ENCODE measurements at regions not wholly inside any gene's neighbourhood (a gene's known extent, or its start where the extent isn't known, plus 50 kb on each side); places are given as distances from the start of the nearest gene placed in this dataset.

DNA sequence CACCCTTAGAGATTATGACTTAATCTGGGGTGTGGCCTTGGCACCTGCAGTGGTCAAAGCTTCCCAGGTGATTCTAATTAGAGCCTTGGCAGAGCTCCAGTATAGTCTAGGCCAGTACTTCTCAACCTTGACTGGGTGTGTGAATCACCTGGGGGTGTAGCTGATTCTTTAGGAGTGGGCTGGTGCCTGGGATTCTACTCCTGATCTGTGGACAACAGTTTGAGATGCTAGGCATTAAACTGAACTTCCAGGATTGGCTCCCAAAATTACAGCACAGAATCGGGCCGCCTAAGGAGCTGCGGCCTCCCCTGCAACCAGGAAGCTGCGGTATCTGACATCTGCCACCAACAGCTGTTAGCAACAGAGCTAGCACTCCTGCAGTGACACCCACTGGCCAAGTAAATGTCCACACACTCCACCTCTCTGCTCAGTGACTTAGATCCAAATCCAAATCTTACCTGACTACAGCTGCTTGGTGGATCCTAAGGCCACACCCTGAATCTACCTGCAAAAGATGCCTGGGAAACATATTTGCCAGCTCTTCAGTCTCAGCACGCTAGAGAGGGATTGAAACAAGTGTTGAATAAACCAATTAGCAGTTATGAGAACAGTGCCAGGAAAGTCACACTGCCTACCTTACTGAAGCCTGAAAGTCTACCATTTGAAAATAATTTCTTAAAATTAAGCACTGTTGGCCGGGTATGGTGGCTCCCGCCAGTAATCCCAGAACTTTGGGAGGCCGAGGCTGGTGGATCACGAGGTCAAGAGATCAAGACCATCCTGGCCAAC is 126.7 kb downstream of the UNC5CL start:
- no peak for DNase-seq (ENCODE audit: low read depth in 3 of 3, low spot score in 2 of 3)

DNA sequence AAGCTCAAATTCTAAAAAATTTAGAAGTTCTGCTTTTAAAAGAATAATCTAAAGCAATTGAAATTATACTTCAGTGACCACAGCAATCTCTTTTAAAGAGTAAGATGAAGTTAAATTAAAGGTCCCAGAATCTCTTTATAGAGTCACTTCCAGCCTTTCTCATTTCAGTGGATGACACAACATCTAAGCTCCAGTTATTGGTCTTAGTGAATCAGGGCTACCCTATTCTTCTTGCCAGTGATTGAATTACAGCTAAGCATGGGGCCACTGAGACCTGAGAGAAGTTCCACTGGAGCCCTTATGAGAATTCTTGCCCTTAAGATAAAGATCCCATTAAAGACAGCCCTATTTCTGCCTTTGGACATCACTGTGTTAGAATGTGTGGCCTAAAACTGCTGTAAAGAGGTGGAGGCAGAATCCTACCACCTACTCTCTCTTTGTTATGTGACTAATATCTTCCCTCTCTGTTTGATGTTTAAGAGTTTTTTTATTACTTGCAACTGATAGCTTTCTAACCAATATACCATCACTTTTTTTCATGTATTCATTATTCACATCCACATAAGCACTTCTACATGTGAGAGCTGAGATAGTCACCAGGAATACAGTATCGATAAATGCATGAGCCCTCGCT is 128.6 kb downstream of the UNC5CL start:
- DNase-seq (ENCODE audit: low read depth in 3 of 3, low spot score in 2 of 3) = no peak

DNA sequence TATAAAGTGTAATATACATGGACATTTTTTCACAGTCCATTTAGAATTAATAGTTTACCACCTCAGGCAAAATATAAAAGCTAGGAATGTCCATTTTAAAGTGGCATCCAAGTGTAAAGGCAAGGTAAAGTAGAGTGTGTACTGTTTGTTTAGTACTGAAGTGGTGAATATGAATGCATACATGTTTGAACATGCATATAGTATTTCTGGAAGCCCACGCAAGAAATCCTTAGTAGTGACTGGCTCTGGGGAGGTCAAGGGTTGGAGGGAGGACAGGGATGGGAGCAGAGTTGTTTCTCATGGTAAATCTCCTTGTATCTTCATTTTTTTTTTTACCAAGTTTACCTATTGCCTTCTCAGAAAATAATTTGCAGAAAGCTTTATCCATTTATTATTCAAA is 129.2 kb downstream of the UNC5CL start:
- DNase-seq (ENCODE audit: low read depth in 3 of 3, low spot score in 2 of 3) = no peak

DNA sequence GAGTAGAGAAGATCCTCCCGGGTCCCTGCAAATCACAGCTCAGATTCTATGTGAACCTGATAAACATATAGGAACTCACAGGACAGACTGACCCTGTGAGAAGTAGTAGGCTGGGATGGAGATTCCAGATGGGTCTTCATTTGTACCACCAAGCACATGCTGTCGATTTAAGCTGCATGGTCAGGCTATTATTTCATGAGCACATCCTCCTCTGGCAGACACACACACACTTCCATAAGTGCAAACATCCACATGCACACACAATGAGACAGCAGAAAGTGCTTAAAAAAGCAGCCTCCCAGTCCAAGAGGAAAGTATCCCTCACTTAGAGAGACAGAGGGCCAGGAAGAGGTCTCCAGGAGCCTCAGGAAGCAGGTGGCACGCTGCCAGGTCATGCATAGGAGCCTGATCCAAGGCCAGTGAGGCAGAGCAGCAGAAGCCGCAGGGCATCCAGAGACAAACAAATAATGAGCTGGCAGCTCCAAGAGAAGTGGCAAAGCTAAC is 131.8 kb downstream of the UNC5CL start:
- no peak for DNase-seq (ENCODE audit: low read depth in 3 of 3, low spot score in 2 of 3)

DNA sequence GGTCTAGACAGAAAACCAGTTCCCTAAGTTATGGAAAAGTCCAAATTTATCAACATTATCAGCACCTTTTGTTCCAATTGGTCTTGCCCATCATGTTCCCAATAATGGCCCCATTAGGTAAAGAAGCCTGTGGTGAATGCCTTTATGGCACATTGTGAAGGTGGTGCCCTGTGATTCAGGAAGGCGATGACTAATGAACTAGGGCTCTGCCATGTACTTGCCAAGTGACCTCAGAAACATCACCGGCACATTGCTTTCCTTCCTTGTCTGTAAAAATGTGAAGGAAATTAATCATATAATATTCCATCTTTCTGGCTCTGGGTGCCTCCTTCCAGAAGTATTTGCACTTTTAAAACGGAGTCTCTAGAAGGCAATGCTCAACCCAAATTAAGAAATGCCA is 132.3 kb downstream of the UNC5CL start:
- DNase-seq (ENCODE audit: low read depth in 3 of 3, low spot score in 2 of 3) = no peak

DNA sequence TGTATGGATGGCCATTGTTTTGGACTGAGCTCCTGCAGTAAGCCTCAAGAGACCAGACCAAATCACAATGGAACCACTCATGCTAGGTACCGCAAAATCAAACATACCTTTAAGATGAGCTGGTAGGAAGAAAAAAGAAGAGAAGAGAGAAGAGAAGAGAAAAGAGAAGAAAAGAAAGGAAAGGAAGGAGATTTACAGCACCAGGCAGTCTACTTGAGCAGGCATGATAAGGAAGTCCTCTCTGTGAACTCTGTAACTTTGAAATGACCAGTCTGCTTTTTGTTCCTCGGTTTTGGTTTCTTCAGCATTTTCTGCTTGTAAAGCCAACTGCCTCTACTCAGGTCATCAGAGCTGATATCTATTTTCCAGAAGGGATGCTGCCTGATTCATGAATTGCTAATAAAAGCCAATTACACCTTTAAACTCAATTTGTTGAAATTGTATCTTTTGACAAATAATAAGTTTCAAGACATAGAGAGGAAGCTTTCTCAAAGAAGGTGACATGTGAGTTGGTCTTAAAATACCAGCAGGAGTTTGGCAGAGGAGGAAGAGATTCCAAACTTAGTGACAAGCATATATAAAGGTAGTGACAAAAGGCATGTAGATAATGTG is 134.3 kb downstream of the UNC5CL start:
- DNase-seq (ENCODE audit: low read depth in 3 of 3, low spot score in 2 of 3) = no peak

DNA sequence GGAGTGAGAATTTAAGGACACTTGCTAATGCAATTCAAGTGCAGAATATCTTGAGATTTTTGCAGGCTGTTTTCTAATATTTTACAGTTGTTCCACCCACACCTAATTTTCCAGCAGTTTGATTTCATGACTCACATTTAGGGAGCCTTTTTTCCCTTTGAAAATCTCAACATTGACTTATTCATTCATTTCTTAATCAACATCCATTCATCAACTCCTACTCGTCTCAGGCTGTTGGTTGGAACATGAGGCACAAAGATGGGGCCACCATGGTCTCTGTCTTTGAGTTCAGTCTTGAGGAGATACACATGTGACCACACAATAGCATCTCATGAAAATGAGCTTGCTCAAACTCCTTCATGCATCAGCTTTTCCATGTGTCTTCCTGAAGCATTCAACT is 135.6 kb downstream of the UNC5CL start:
- no peak for DNase-seq (ENCODE audit: low read depth in 3 of 3, low spot score in 2 of 3)

DNA sequence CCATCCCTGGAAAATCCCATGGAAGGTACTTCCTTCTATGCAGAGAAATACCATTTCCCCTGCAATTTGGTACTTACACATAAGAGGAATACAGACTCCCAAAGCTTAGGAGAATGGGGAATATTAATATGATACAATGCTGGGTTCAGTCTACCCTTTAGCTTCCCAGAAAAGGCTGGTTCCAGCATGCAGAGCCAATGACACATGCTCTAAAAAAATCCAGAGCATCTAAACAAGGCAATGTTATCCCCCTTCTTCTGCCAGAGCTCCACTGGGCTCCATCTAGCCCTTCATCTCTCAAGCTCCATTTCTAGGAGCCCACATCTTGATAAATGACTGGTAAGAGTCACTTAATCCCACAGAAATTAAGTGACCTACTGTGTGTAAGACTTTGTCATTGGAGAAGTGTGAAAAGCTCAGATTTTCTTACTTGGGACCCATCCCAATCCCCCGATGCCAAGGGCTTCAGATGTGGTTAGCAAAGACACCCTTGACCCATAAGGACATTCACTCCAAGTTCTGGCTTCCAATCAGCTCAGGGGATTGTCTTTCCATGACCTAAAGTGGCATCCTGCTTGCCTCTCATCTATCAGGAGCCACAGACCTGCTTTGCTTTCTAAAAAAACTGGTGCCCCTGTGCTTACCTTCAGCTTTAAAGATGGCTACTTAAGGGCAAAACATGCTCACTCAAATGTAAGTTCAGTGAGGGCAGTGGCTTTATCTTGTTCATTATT is 137.5 kb downstream of the UNC5CL start:
- no peak for DNase-seq (ENCODE audit: low read depth in 3 of 3, low spot score in 2 of 3)

DNA sequence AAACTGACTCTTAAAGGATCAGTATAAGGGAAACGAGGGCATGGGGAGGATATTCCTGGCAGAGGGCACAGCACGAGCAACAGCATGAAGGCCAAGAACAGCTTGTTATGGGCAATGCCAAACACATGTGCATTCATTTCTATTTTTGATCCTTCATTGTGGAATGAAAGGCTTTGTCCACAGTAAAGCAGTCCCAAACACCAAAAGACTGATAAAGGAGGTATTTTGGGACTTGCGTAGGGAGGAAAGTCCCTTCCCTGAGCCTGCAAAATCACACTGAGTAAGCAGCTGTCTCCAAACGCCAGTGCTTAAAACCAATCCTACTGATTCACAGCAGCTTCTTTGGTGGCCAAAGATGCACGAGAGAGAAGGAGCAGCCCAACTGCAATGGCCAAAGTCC is 138.2 kb downstream of the UNC5CL start:
- DNase-seq (ENCODE audit: low read depth in 3 of 3, low spot score in 2 of 3) = no peak

DNA sequence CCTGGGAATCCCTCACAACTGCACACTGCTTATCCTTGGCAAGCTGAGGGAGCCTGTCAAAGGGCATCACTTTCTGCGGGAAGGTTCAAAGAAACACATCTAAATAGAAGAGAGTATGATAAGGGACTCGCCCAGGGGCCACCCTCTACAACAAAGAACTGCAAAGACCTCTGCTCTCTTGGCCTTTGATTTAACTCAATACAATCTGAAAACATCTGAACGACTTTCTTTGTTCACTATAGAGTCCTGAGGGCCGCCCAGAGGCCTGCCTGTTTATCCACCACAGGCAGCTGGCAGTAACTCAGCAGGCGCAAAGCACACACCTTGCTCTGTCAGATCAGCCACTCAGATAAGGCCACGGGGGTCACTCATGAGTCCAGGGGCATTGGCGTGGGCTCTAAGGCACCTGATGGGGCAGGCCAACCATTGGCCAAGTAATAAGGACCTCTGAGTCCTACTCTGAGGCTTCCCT is 139.3 kb downstream of the UNC5CL start:
- no peak for DNase-seq (ENCODE audit: low read depth in 3 of 3, low spot score in 2 of 3)

DNA sequence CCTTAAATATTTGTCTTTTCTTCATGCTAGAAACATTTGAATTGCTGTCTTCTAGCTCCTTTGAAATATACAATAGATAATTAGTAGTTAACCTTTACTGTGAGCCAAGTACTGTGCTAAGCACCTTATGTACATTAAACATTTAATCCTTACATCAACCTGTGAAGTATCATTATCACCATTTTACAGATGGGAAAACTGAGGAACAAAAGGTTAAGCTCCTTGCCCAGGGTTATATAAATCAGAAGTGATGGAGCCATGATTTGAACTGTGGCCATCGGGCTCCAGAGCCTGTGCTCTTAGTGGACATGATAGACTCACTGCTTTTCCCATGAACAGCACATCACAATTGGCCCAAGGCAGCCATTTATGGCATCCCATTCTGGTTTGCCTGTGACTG is 140.9 kb downstream of the UNC5CL start:
- no peak for DNase-seq (ENCODE audit: low read depth in 3 of 3, low spot score in 2 of 3)

DNA sequence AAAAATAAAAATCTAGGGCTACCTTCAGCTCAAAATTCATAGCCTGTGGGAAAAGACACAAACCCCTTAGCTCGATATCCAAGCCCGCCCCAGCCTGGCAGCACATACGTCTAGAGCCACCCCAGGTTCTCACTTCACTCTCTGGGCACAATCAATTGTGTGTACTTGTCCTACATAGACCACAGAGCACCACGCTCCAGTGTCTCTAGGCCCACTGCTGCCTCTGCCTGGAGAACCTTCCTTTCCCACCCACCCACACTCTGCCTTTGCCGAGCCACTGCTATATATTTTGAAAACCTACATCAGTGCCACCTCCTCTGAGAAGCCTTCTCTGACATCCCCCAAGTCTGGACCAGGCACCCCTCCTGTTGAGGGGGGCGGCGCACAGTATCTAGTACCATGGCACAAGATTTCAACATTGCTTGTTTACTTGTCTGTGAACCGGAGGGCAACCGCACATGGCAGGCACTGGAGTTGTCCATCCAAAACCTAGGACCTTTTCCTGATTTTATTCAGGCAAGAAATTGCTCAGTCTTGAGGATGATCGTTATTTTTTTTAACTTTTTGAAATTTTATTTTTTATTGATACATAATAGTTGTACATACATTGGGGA is 141.5 kb downstream of the UNC5CL start:
- no peak for DNase-seq (ENCODE audit: low read depth in 3 of 3, low spot score in 2 of 3)

DNA sequence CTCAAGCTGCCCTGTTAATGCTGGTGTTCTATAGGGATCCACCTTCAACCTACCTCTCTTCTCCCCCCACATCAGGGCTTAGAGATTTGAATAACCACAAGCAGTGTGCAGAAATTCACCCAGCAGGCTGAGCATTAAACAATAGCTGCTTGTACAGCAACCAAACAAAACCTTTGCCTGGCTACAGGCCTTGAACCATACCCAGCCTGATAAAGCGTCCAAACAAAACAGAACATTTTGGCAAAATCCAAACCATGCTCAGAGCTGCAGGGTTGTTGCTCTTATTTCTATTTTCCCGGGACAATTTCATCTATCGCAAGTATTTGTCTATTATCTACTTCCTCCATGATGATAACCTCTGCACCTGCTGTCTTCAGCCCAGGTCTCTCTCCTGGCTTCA is 142.3 kb downstream of the UNC5CL start:
- DNase-seq (ENCODE audit: low read depth in 3 of 3, low spot score in 2 of 3) = no peak

DNA sequence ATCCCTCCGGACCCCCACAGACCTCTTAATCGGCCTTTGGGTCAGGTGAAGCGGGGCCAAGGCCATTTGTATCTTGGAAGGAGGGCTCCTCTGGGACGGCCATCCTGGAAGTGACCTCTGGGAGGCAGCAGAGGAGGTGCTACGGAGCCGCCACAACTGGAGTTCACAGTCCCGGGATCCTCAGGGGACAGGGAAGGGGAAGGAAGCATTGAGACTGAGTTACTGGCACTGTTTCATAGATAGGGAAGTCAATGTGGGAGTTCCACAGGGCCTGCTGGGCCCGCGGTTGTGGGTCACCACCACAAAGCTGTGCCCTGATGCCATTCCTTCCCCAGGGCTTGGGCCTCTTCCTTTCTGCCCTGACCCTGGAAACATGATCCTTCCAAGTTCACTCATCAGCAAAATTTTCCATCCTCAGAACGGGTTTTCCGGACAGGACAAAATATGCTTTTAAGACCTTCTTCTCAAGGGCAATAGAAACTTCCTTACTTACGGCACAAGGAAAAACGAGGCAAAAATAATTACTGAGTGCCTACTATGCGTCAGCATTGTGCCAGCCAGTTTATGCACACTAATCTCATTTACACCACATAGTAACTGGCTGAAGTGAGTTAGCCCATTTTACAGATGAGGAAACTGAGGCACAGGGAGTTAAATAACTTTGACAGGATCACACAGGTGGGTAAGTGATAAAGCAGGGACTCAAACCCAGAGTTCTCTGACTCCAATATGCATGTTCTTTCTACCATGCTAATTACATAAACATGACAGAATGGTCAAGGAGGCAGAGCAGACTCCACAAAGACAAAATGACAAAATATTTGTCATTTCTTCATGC is 143.8 kb downstream of the UNC5CL start:
- no peak for DNase-seq (ENCODE audit: low read depth in 3 of 3, low spot score in 2 of 3)

DNA sequence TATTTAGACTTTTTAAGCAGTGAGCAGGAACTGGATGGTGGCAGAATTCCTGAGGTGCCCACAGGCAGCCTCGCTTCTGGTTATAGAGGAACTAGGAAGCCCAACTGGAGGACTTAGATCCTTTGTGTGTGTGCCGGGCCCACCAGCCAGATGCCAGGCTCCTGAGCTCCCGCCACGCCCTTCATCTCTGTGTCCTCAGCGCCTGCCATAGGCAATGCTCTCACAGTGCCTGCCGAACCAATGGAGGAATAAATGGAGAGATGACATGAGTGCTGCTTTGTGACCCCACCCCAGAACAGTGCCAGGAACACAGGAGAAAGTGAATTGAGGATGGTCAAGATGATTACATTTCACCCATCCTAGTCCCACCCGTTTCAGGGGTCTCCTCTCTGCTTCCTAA is 146.0 kb downstream of the UNC5CL start:
- no peak for DNase-seq (ENCODE audit: low read depth in 3 of 3, low spot score in 2 of 3)

DNA sequence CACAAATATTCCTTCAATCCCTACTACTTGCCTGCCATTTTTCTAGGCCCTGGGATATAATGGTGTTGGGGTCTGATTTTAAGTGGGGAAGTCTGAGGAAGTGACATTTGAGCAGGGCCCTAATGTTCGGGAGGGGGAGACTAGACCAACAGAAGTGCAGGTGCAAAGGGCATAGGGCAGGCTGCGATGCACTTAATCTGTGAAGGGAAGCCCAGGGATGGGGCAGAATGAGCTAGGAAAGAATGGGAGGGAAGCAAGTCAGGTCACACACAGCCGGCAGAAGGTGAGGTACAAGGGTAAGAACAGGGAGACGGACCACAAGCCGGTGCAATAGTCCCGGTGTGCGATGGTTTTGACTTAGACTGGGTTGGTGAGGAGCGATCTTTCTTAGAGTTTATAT is 146.8 kb downstream of the UNC5CL start:
- DNase-seq (ENCODE audit: low read depth in 3 of 3, low spot score in 2 of 3) = no peak

DNA sequence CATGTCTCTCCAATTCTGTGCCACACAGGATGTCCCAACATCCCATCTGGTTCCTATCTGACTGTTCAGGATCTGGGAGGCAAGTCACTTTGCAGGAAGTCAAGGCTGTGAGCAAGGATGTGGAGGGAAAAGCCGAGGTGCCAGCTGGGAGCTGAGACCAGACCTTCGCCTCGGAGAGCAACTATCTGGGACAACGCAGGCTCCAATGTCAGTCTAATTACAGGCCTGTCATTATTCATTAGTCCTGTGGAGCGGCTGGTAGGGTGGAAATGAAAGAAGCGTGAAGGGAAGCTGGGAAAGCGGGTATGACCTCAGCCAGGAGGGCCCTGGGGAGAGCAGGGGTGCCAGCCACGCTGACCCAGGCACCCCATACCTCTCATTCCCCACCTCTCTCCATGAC is 147.3 kb downstream of the UNC5CL start:
- no peak for DNase-seq (ENCODE audit: low read depth in 3 of 3, low spot score in 2 of 3)

DNA sequence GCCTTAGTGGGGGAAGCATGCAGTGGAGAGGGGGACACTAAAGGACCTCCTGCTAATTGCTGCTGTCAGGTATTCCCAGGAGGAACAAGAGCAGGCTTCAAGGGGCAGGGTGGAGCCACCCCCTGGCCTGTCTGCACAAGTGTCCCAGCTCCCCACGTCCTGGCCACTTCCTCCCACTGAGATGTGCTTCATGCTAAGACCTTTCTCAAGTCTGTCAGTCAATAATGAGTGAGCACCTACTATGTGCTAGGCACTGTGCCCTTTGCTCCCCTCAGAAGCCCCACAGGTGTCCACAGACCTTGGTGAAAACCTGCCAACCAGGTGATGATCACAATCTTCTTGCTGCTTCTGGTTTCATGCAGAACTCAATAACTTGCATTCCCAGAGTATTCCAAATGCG is 147.9 kb downstream of the UNC5CL start:
- DNase-seq (ENCODE audit: low read depth in 3 of 3, low spot score in 2 of 3) = no peak

DNA sequence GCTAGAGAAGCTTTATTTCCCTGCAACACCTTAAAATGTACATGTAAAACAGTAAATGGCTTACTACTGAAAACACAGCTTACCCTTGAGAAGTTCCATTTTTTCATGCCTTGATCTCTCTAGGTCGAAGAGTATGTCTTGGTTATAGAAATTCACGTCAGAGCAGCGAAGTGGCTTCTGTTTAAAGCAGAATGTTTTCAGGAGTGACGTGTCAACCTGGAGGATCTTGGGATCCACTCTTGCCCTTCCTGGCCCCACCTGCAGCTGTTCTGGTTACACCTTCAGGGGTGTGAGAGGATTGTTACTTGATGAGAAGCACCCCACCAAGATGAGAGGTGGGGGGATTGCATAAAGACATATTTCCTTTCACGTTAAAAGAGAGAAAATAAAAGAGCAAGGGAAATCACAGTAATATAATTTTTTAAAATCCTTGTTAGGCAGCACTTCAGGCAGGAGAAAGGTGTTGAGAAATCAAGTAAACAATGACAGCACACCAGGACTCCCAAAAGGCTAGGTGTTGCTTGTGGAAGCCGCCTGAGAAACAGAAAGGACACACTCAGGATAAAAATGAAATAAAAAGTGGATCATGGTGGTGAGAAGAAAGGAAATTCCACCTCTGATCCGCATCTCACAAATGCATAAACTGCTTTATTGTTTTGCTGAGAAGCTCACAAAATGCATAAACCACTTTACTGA is 149.7 kb downstream of the UNC5CL start:
- DNase-seq (ENCODE audit: low read depth in 3 of 3, low spot score in 2 of 3) = no peak
